Mammary epithelial cell (primary cell): ENCODE measurements at regions not wholly inside any gene's neighbourhood (a gene's known extent, or its start where the extent isn't known, plus 50 kb on each side); places are given as distances from the start of the nearest gene placed in this dataset.

Experiments used
- EZH2 ChIP-seq: IDR thresholded peaks from 2 replicates; pipeline ENCODE4 v1.6.1; 2012; ENCODE audit warnings: low read length, inconsistent platforms, borderline replicate concordance
- TF ChIP-seq, protein P1 (sequence below), 2 donors: IDR thresholded peaks in 1 of 2; conservative IDR thresholded peaks in 1 of 2; 2 replicates each; pipeline ENCODE4 v1.5.1; 2011 to 2012; ENCODE audit warnings: inconsistent platforms in 2 of 2, low read length in 2 of 2, mild to moderate bottlenecking in 2 of 2, control low read depth in 1 of 2, low read depth in 1 of 2; ENCODE audit not compliant: insufficient read depth in 1 of 2; ENCODE audit errors: extremely low read depth in 1 of 2

DNA sequence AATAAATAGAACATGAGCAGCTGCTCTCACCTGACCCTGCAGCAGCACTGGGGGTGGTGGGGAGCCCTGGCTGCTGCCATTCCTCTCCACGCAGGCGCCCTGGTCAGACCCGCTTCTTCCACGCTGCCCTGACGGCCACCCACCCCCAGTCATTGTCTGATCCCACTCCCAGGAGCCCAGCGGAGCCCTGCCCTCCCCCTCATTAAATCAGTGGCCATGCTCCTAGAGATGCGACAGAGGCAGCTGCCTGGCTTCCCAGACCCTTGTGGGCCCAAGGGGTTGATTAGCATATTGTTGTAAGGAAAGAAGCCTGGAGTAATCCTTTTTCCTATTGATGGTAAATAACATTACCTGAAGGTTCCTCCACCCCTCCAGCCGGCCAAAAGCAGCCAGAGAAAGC lies 301.5 kb downstream of the RRAGC start:
- TF ChIP-seq EZH2 = no peak
- TF ChIP-seq, protein P1, sequence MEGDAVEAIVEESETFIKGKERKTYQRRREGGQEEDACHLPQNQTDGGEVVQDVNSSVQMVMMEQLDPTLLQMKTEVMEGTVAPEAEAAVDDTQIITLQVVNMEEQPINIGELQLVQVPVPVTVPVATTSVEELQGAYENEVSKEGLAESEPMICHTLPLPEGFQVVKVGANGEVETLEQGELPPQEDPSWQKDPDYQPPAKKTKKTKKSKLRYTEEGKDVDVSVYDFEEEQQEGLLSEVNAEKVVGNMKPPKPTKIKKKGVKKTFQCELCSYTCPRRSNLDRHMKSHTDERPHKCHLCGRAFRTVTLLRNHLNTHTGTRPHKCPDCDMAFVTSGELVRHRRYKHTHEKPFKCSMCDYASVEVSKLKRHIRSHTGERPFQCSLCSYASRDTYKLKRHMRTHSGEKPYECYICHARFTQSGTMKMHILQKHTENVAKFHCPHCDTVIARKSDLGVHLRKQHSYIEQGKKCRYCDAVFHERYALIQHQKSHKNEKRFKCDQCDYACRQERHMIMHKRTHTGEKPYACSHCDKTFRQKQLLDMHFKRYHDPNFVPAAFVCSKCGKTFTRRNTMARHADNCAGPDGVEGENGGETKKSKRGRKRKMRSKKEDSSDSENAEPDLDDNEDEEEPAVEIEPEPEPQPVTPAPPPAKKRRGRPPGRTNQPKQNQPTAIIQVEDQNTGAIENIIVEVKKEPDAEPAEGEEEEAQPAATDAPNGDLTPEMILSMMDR (conservative IDR thresholded peaks at IDR 0.05 in 1 of 2, IDR thresholded peaks at IDR 0.05 in 1 of 2; ENCODE audit: extremely low read depth in 1 of 2, insufficient read depth in 1 of 2, low read depth in 1 of 2, low read length in 2 of 2) = no peak
